T-cell (primary cell): ENCODE measurements at regions not wholly inside any gene's neighbourhood (a gene's known extent, or its start where the extent isn't known, plus 50 kb on each side); places are given as distances from the start of the nearest gene placed in this dataset.

Experiments
- ATAC-seq, 4 experiments: fragments of 200-7000 bp in 3 of 4; fragments of 150-1000 bp in 1 of 4; cut with Tn5 transposase; replicated peaks in 1 of 4; 1 replicate in 3 of 4; 2 replicates in 1 of 4; pipeline ENCODE4 v1.10.0; 2021; ENCODE audit warnings: moderate library complexity in 3 of 4, mild to moderate bottlenecking in 2 of 4, moderate number of reproducible peaks in 1 of 4
- CTCF ChIA-PET, 2 donors: fragments of 300-600 bp; sonication (Branson Sonifier 250); formaldehyde crosslinking; loops; one replicate each; lab custom pipeline; 2022; ENCODE audit warnings: antibody characterized with exemption in 2 of 2; lab: Charles Lee
- POLR2A ChIA-PET, 2 donors: fragments of 300-600 bp; sonication (Branson Sonifier 250); formaldehyde crosslinking; loops; one replicate each; lab custom pipeline; 2022; ENCODE audit warnings: antibody characterized with exemption in 2 of 2; lab: Charles Lee
- DNase-seq, 35 experiments: peaks; one replicate each; pipeline versions ENCODE4 v3.0.0 to v3.0.0-alpha.2; 2013 to 2023
- H3K27ac ChIP-seq: one replicate; pipeline ENCODE4 v1.5.1; 2013; ENCODE audit warnings: low read length
- H3K27me3 ChIP-seq, 2 experiments: replicated peaks in 1 of 2; 1 replicate in 1 of 2; 2 replicates in 1 of 2; pipeline versions ENCODE4 v1.6.1 to v1.7.0; 2013; ENCODE audit warnings: low read length in 1 of 2, mixed read lengths in 1 of 2; ENCODE audit not compliant: control insufficient read depth in 2 of 2, insufficient read depth in 2 of 2; ENCODE audit errors: extremely low read depth in 1 of 2
- H3K36me3 ChIP-seq, 2 donors: 1 replicate in 1 of 2; 2 replicates in 1 of 2; pipeline versions ENCODE4 v1.6.1 to v1.7.0; 2013; ENCODE audit warnings: low read length in 1 of 2; ENCODE audit not compliant: control insufficient read depth in 2 of 2, insufficient read depth in 1 of 2; ENCODE audit errors: extremely low read depth in 1 of 2
- H3K4me1 ChIP-seq, 2 experiments: 1 replicate in 1 of 2; 2 replicates in 1 of 2; pipeline versions ENCODE4 v1.6.1 to v1.7.0; 2013; ENCODE audit warnings: low read length in 2 of 2, mixed read lengths in 1 of 2; ENCODE audit not compliant: insufficient read depth in 2 of 2, control insufficient read depth in 1 of 2; ENCODE audit errors: extremely low read depth in 1 of 2
- H3K4me3 ChIP-seq, 2 donors: 1 replicate in 1 of 2; 2 replicates in 1 of 2; pipeline versions ENCODE4 v1.5.1 to v1.7.0; 2013; ENCODE audit warnings: mild to moderate bottlenecking in 2 of 2, low read length in 1 of 2, moderate library complexity in 1 of 2; ENCODE audit not compliant: control insufficient read depth in 1 of 2; ENCODE audit errors: extremely low read depth in 1 of 2
- H3K9me3 ChIP-seq: 2 replicates; pipeline ENCODE4 v1.7.0; 2013
- H3K27ac Mint-ChIP-seq, 2 donors: one replicate each; pipeline ENCODE4 v1.8.0; 2020 to 2021; ENCODE audit warnings: mild to moderate bottlenecking in 2 of 2, mixed read lengths in 2 of 2
- H3K27me3 Mint-ChIP-seq, 2 donors: one replicate each; pipeline ENCODE4 v1.8.0; 2021 to 2022; ENCODE audit warnings: mixed read lengths in 2 of 2
- H3K36me3 Mint-ChIP-seq: one replicate; pipeline ENCODE4 v1.8.0; 2021; ENCODE audit warnings: mixed read lengths
- H3K4me1 Mint-ChIP-seq, 3 donors: one replicate each; pipeline ENCODE4 v1.8.0; 2020 to 2022; ENCODE audit warnings: mixed read lengths in 3 of 3, mild to moderate bottlenecking in 1 of 3
- H3K4me3 Mint-ChIP-seq, 3 donors: one replicate each; pipeline ENCODE4 v1.8.0; 2020 to 2022; ENCODE audit warnings: mild to moderate bottlenecking in 3 of 3, mixed read lengths in 3 of 3, moderate library complexity in 3 of 3
- H3K9me3 Mint-ChIP-seq, 3 donors: one replicate each; pipeline ENCODE4 v1.8.0; 2020 to 2022; ENCODE audit warnings: mixed read lengths in 3 of 3
- WGBS: methylation state at CpG from one replicate; pipeline ENCODE4 v1.1.5; 2013; ENCODE audit warnings: missing lambda C conversion rate; ENCODE audit not compliant: insufficient coverage; 5-methylcytosine and 5-hydroxymethylcytosine counted together

- WGBS = 52% methylated on average over 2 of the region's 3 CpGs
- ATAC-seq = no peak
These were observed 651.6 kb upstream of the CAMK1G start for GRCh38 chr1:208931936-208932335.

GRCh38 chr1:208933984-208934525 is 649.5 kb upstream of the CAMK1G start:
- H3K36me3 Mint-ChIP-seq = no peaks in the 10 kb centered on the region
- 100% methylated on average over 2 of the region's 3 CpGs for WGBS

More at GRCh38 chr1:208931936-208932335, 651.6 kb upstream of the CAMK1G start:
- Histone ChIP-seq H3K36me3 (no peaks in the 10 kb centered on the region), H3K4me1 (no peaks in the 10 kb centered on the region), H3K9me3 (no peaks in the 10 kb centered on the region), H3K4me3 (no peak overlapping the region), H3K27me3 (no peaks in the 10 kb centered on the region), H3K27ac (no peak overlapping the region)
- no peak for DNase-seq
- Mint-ChIP-seq H3K27ac (no peak overlapping the region), H3K9me3 (peaks cover 0 to under 1% (median 0%) of the 10 kb centered on the region in 3 donors), H3K4me3 (no peak overlapping the region), H3K27me3 (peaks cover 9 to 11% of the 10 kb centered on the region in 2 donors), H3K4me1 (no peaks in the 10 kb centered on the region), H3K36me3 (no peaks in the 10 kb centered on the region)
- ChIA-PET POLR2A (no interaction called here), CTCF (no interaction called here)

GRCh38 chr1:208934933-208935332 is 648.6 kb upstream of the CAMK1G start:
- Mint-ChIP-seq H3K4me1 (no peaks in the 10 kb centered on the region), H3K27me3 (peaks cover 6 to 11% of the 10 kb centered on the region in 2 donors), H3K4me3 (no peak overlapping the region), H3K27ac (no peak overlapping the region), H3K36me3 (no peaks in the 10 kb centered on the region), H3K9me3 (no peaks in the 10 kb centered on the region)
- Histone ChIP-seq H3K4me3 (no peak overlapping the region), H3K27ac (no peak overlapping the region), H3K27me3 (no peaks in the 10 kb centered on the region), H3K4me1 (no peaks in the 10 kb centered on the region), H3K36me3 (no peaks in the 10 kb centered on the region), H3K9me3 (no peaks in the 10 kb centered on the region)
- ATAC-seq (no peak), DNase-seq (no peak)
- WGBS = 60% methylated on average over 2 of the region's 6 CpGs
- ChIA-PET POLR2A (no interaction called here), CTCF (no interaction called here)

More at GRCh38 chr1:208933984-208934525, 649.5 kb upstream of the CAMK1G start:
- no peak for DNase-seq
- no peaks in the 10 kb centered on the region for H3K4me1 ChIP-seq
- POLR2A ChIA-PET = no interaction called here
- no peak overlapping the region for H3K27ac ChIP-seq
- no peak overlapping the region for H3K27ac Mint-ChIP-seq
- H3K27me3 Mint-ChIP-seq = peaks cover 6 to 11% of the 10 kb centered on the region in 2 donors
- no peak overlapping the region for H3K4me3 Mint-ChIP-seq
- H3K4me1 Mint-ChIP-seq = no peaks in the 10 kb centered on the region
- no peaks in the 10 kb centered on the region for H3K36me3 ChIP-seq
- CTCF ChIA-PET = no interaction called here
- no peak for ATAC-seq
- no peaks in the 10 kb centered on the region for H3K9me3 Mint-ChIP-seq
- no peaks in the 10 kb centered on the region for H3K9me3 ChIP-seq
- H3K27me3 ChIP-seq = no peaks in the 10 kb centered on the region
- no peak overlapping the region for H3K4me3 ChIP-seq

- Histone ChIP-seq H3K27me3 (no peaks in the 10 kb centered on the region), H3K36me3 (no peaks in the 10 kb centered on the region), H3K4me1 (no peaks in the 10 kb centered on the region), H3K27ac (no peak overlapping the region), H3K9me3 (no peaks in the 10 kb centered on the region), H3K4me3 (no peak overlapping the region)
- Mint-ChIP-seq H3K4me3 (no peak overlapping the region), H3K4me1 (no peaks in the 10 kb centered on the region), H3K27ac (no peak overlapping the region), H3K27me3 (peaks cover 6 to 9% of the 10 kb centered on the region in 2 donors), H3K36me3 (no peaks in the 10 kb centered on the region), H3K9me3 (no peaks in the 10 kb centered on the region)
- ChIA-PET POLR2A (no interaction called here), CTCF (no interaction called here)
- DNase-seq (no peak), ATAC-seq (no peak)
- WGBS = 64% methylated on average over 2 of the region's 3 CpGs
These were observed 647.9 kb upstream of the CAMK1G start for GRCh38 chr1:208935517-208936187.

GRCh38 chr1:208939537-208940085 is 643.9 kb upstream of the CAMK1G start:
- Histone ChIP-seq H3K4me3 (no peak overlapping the region), H3K27me3 (peaks cover 0 to 3% of the 10 kb centered on the region in 2 experiments), H3K9me3 (no peaks in the 10 kb centered on the region), H3K27ac (no peak overlapping the region), H3K36me3 (no peaks in the 10 kb centered on the region), H3K4me1 (no peaks in the 10 kb centered on the region)
- Mint-ChIP-seq H3K9me3 (peaks cover 0 to 3% (median 0%) of the 10 kb centered on the region in 3 donors), H3K27ac (no peak overlapping the region), H3K36me3 (no peaks in the 10 kb centered on the region), H3K27me3 (peaks cover 10 to 17% of the 10 kb centered on the region in 2 donors), H3K4me1 (no peaks in the 10 kb centered on the region), H3K4me3 (no peak overlapping the region)
- WGBS = 88% methylated on average over 1 of the region's 1 CpG
- ChIA-PET CTCF (no interaction called here), POLR2A (no interaction called here)
- DNase-seq (no peak), ATAC-seq (no peak)

- Mint-ChIP-seq H3K36me3 (no peaks in the 10 kb centered on the region), H3K27ac (no peak overlapping the region), H3K4me1 (no peaks in the 10 kb centered on the region), H3K27me3 (peaks cover 9 to 26% of the 10 kb centered on the region in 2 donors), H3K9me3 (peaks cover 0 to 3% (median 3%) of the 10 kb centered on the region in 3 donors), H3K4me3 (no peak overlapping the region)
- H3K4me1 ChIP-seq = no peaks in the 10 kb centered on the region
- no peak overlapping the region for H3K27ac ChIP-seq
- H3K4me3 ChIP-seq = no peak overlapping the region
- no peaks in the 10 kb centered on the region for H3K9me3 ChIP-seq
- no CpG with 5 or more reads among the region's 1 CpG for WGBS
- no peaks in the 10 kb centered on the region for H3K36me3 ChIP-seq
- H3K27me3 ChIP-seq = peaks cover 0 to 3% of the 10 kb centered on the region in 2 experiments
- ChIA-PET CTCF (no interaction called here), POLR2A (no interaction called here)
- DNase-seq (no peak), ATAC-seq (no peak)
These were observed 641.0 kb upstream of the CAMK1G start for GRCh38 chr1:208942394-208943130.
